ENCODE measurements at regions not wholly inside any gene's neighbourhood (a gene's known extent, or its start where the extent isn't known, plus 50 kb on each side); places are given as distances from the start of the nearest gene placed in this dataset.

DNA sequence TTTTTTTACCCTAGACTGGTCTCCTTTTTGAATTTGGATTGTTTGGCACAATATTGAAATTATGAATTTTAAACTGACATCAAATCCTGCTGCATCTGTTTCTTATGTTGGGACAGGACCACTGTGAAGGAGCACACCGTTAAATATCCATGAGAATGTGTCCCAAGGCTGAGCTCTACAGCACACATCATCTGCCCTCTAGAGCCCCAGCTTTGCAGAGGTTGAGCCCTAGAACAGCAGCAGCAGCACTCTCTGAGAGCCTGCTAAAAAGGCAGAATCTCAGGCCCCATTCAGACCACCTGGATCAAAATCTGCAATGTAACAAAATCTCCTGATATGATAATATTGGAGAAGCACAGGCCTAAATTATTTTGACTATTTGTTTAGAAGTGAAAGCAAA lies 192.1 kb upstream of the CCN2 start:
- ChIA-PET RAD21 (ENCODE audit: low non-redundant PET in 1 of 2, low total read pairs in 2 of 2, uncharacterized antibody in 2 of 2, unreplicated experiment in 2 of 2) (no interaction called here), CTCF (interaction anchor here (0.6 kb wide), 1 partner anchor 313 kb away, joined by 3 read pairs; no protein-coding TSS in a partner anchor), POLR2A (no interaction called here)
- ATAC-seq (no peak), DNase-seq (ENCODE audit: low read depth, low spot score) (no peak)
- intact Hi-C loops (cut with micrococcal nuclease) = no loop called here
- Histone ChIP-seq H2AFZ (ENCODE audit: low read depth, low read length, poor library complexity, severe bottlenecking) (no peak overlapping the region), H3K9ac (ENCODE audit: low read length) (no peak overlapping the region), H3K27ac (ENCODE audit: low read depth, low read length) (no peak overlapping the region), H3K27me3 (ENCODE audit: insufficient read depth, low read length) (no peaks in the 10 kb centered on the region), H3K9me3 (ENCODE audit: control insufficient read depth in 1 of 2, insufficient read depth in 1 of 2, low read depth in 1 of 2, low read length in 2 of 2) (no peaks in the 10 kb centered on the region), H3K36me3 (ENCODE audit: control insufficient read depth in 1 of 2, insufficient read depth in 2 of 2, low read length in 2 of 2) (no peaks in the 10 kb centered on the region), H4K20me1 (ENCODE audit: insufficient read depth) (no peaks in the 10 kb centered on the region), H3K79me2 (ENCODE audit: insufficient read depth, low read length) (no peaks in the 10 kb centered on the region), H3K4me3 (replicated peaks in 1 of 2; ENCODE audit: low read depth in 1 of 2, low read length in 2 of 2) (no peak overlapping the region), H3K9me2 (ENCODE audit: insufficient read depth) (no peaks in the 10 kb centered on the region), H3K4me2 (ENCODE audit: low read length) (no peak overlapping the region), H3K4me1 (ENCODE audit: control insufficient read depth in 1 of 2, insufficient read depth in 2 of 2, low read length in 2 of 2) (no peaks in the 10 kb centered on the region)
- TF ChIP-seq ELF1 (IDR thresholded peaks at IDR 0.05; ENCODE audit: borderline replicate concordance, low read depth) = no peak
- no peak for TF ChIP-seq RAD21 (IDR thresholded peaks at IDR 0.05; ENCODE audit: low read depth)
- TF ChIP-seq, protein P1, sequence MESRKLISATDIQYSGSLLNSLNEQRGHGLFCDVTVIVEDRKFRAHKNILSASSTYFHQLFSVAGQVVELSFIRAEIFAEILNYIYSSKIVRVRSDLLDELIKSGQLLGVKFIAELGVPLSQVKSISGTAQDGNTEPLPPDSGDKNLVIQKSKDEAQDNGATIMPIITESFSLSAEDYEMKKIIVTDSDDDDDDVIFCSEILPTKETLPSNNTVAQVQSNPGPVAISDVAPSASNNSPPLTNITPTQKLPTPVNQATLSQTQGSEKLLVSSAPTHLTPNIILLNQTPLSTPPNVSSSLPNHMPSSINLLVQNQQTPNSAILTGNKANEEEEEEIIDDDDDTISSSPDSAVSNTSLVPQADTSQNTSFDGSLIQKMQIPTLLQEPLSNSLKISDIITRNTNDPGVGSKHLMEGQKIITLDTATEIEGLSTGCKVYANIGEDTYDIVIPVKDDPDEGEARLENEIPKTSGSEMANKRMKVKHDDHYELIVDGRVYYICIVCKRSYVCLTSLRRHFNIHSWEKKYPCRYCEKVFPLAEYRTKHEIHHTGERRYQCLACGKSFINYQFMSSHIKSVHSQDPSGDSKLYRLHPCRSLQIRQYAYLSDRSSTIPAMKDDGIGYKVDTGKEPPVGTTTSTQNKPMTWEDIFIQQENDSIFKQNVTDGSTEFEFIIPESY (IDR thresholded peaks at IDR 0.05; ENCODE audit: extremely low read depth, insufficient replicate concordance, low read length) = no peak
- TF ChIP-seq, protein P2, sequence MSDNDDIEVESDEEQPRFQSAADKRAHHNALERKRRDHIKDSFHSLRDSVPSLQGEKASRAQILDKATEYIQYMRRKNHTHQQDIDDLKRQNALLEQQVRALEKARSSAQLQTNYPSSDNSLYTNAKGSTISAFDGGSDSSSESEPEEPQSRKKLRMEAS (IDR thresholded peaks at IDR 0.05) = no peak
- no peak for TF ChIP-seq SP1 (IDR thresholded peaks at IDR 0.05; ENCODE audit: low read depth)
- TF ChIP-seq, protein P3, sequence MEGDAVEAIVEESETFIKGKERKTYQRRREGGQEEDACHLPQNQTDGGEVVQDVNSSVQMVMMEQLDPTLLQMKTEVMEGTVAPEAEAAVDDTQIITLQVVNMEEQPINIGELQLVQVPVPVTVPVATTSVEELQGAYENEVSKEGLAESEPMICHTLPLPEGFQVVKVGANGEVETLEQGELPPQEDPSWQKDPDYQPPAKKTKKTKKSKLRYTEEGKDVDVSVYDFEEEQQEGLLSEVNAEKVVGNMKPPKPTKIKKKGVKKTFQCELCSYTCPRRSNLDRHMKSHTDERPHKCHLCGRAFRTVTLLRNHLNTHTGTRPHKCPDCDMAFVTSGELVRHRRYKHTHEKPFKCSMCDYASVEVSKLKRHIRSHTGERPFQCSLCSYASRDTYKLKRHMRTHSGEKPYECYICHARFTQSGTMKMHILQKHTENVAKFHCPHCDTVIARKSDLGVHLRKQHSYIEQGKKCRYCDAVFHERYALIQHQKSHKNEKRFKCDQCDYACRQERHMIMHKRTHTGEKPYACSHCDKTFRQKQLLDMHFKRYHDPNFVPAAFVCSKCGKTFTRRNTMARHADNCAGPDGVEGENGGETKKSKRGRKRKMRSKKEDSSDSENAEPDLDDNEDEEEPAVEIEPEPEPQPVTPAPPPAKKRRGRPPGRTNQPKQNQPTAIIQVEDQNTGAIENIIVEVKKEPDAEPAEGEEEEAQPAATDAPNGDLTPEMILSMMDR (IDR thresholded peaks at IDR 0.05 in 2 of 3, conservative IDR thresholded peaks at IDR 0.05 in 1 of 3; ENCODE audit: borderline replicate concordance in 1 of 3, insufficient read depth in 1 of 3, low read depth in 2 of 3, low read length in 2 of 3) = no peak
- TF ChIP-seq JUND (IDR thresholded peaks at IDR 0.05) = no peak
- TF ChIP-seq CEBPB (IDR thresholded peaks at IDR 0.05; ENCODE audit: low read depth) = no peak
- no peak for TF ChIP-seq EZH2phosphoT487 (IDR thresholded peaks at IDR 0.05; ENCODE audit: borderline replicate concordance)
- no peak for TF ChIP-seq FOSL1 (IDR thresholded peaks at IDR 0.05; ENCODE audit: low read depth)
- no peak for TF ChIP-seq TCF7L2 (IDR thresholded peaks at IDR 0.05; ENCODE audit: borderline replicate concordance, extremely low read depth, insufficient read depth, insufficient read length)
- no peak for TF ChIP-seq ZNF274 (IDR thresholded peaks at IDR 0.05; ENCODE audit: low read depth, low read length)
- TF ChIP-seq EGR1 (IDR thresholded peaks at IDR 0.05; ENCODE audit: low read depth) = no peak
- no peak for TF ChIP-seq CBX3 (IDR thresholded peaks at IDR 0.05; ENCODE audit: low read depth)
- TF ChIP-seq POLR2AphosphoS5 (IDR thresholded peaks at IDR 0.05; ENCODE audit: low read depth, low read length) = no peak
- TF ChIP-seq POLR2A (IDR thresholded peaks at IDR 0.05; ENCODE audit: borderline replicate concordance, extremely low read depth, insufficient read depth, insufficient read length) = no peak
- BruUV-seq (replicated peaks) = no TSS peak

Data from HCT116 (cell line).